Ovary (tissue), 3 donors: ENCODE measurements at regions not wholly inside any gene's neighbourhood (a gene's known extent, or its start where the extent isn't known, plus 50 kb on each side); places are given as distances from the start of the nearest gene placed in this dataset.

ENCODE experiments used
- CTCF ChIP-seq, 3 donors: fragments of 450-650 bp in 2 of 3; fragments of 200-600 bp in 1 of 3; IDR thresholded peaks; one replicate each; pipeline versions ENCODE4 v1.5.1 to v1.8.0; 2016 to 2022; ENCODE audit warnings: antibody characterized with exemption in 3 of 3, mild to moderate bottlenecking in 1 of 3
- POLR2A ChIP-seq: fragments of 450-650 bp; IDR thresholded peaks from one replicate; pipeline ENCODE4 v1.6.1; 2017; ENCODE audit warnings: antibody characterized with exemption, mild to moderate bottlenecking, moderate library complexity
- donor health status: DM: no; HTN: no; CAD: no.

GRCh38 chr12:24379433-24379832 is 430.0 kb upstream of the SOX5 start:
- TF ChIP-seq CTCF (IDR thresholded peaks at IDR 0.05) (no peak), POLR2A (no peak)
